ENCODE measurements at regions not wholly inside any gene's neighbourhood (a gene's known extent, or its start where the extent isn't known, plus 50 kb on each side); places are given as distances from the start of the nearest gene placed in this dataset.

DNA sequence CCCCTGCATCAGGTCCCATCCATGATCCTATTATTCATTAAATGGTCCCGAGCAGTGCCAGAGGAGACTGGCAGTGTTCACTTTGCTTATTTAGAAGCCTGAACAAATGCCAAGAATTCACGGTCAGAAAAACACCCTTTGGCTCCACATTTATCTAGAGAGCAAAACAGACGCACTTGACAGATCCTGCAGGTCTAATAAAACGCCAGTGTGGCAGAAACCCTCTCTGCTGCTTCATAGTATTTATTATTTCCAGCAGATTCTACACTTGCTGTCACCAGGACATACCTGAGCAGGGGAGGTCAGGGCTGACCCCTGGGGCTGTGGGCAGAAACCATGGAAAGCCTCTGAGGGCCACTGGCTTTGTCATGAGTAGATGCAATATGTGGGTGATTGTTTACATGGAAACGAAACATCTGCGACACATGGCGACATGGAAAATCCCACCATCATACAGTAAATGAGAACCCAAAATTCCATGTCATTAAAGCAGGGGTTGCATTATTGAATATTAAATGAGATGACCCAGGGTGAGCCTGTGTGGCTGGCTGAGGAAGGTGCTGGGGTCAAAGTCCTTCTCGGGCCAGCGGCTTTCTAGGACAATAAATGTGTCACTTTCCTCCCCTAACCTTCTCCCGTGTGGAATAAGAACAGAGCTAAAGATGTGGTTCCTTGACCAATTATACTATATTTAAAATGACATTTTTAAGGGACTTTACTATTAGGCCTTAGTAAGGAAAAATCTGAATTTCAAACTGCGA, 205.9 kb upstream of the SVIL start:
- no peak for DNase-seq (ENCODE audit: low read depth, low spot score)
- H3K4me3 ChIP-seq: no peak overlapping the region
- H3K36me3 ChIP-seq (ENCODE audit: insufficient read depth, low read length): no peaks in the 10 kb centered on the region
- no peak overlapping the region for H3K9ac ChIP-seq (ENCODE audit: insufficient read length)
- H3K27ac ChIP-seq: no peak overlapping the region
- no peak for TF ChIP-seq FOXP2 (optimal IDR thresholded peaks at IDR 0.05; ENCODE audit: control extremely low read depth, extremely low read length, insufficient read depth)
- TF ChIP-seq POLR2AphosphoS5 (IDR thresholded peaks at IDR 0.05; ENCODE audit: borderline replicate concordance, low read depth, low read length): no peak
- no peak for TF ChIP-seq EZH2 (IDR thresholded peaks at IDR 0.05)
- H3K9me3 ChIP-seq (ENCODE audit: low read depth, low read length): no peaks in the 10 kb centered on the region

DNA sequence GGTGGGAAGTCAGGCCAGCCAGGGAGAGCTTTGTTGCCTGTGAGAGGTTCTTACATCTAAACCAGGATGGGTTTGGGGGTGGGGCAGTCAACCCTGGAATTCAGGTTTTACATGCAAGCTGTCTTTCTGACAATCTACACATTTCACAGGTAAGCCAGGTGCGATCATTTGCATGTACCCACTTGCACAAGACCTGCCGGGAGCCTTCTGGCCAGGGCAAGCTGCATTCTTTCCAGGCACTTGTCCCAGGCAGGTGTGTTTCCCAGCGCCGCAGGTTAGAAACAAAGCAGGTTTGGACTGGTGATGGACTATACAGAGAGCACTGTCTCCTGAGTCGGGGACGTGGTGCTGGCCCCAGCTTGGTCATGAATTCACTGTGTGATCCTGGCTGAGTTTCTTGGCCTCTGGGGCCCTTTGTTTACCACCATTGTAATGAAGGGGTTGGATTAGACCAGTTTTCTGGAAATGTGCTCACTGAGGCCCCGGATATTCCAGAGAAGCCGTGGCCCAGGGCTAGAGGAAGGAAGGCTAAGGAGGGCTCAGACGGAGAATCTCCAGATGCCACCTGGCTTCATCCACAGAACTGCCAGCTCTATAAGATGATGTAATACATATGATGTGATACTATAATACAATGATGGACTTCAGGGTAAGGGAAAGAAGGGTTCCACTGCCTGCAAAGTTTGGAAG, 205.2 kb upstream of the SVIL start:
- H3K4me3 ChIP-seq: no peak overlapping the region
- H3K9me3 ChIP-seq (ENCODE audit: low read depth, low read length): no peaks in the 10 kb centered on the region
- TF ChIP-seq POLR2AphosphoS5 (IDR thresholded peaks at IDR 0.05; ENCODE audit: borderline replicate concordance, low read depth, low read length): no peak
- TF ChIP-seq EZH2 (IDR thresholded peaks at IDR 0.05): no peak
- DNase-seq (ENCODE audit: low read depth, low spot score): no peak
- no peak overlapping the region for H3K9ac ChIP-seq (ENCODE audit: insufficient read length)
- H3K27ac ChIP-seq: no peak overlapping the region
- no peaks in the 10 kb centered on the region for H3K36me3 ChIP-seq (ENCODE audit: insufficient read depth, low read length)

DNA sequence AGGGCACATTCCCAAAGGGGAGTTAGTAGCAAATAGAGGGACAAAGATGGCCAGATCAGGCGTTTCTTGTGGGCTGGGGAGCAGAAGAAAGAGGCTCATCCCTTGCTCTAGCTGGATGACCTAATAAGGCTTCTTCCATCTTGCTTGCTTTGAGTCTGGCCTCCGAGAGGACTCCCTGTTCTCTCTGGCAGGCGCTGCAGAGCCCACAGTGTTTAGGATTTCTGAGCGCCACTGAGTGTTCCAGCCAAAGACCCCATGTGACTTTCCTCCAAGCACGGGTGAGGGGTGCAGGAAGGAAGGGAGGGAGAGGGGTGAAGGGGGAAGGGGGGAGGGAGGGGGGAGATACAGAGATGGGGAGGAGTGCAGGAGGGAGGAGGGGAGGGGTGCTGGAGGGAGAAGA, 203.8 kb upstream of the SVIL start:
- Histone ChIP-seq H3K36me3 (ENCODE audit: insufficient read depth, low read length) (no peaks in the 10 kb centered on the region), H3K9me3 (ENCODE audit: low read depth, low read length) (no peaks in the 10 kb centered on the region), H3K9ac (ENCODE audit: insufficient read length) (no peak overlapping the region), H3K4me3 (no peak overlapping the region), H3K27ac (no peak overlapping the region)
- no peak for TF ChIP-seq POLR2AphosphoS5 (IDR thresholded peaks at IDR 0.05; ENCODE audit: borderline replicate concordance, low read depth, low read length)
- DNase-seq (ENCODE audit: low read depth, low spot score): no peak

DNA sequence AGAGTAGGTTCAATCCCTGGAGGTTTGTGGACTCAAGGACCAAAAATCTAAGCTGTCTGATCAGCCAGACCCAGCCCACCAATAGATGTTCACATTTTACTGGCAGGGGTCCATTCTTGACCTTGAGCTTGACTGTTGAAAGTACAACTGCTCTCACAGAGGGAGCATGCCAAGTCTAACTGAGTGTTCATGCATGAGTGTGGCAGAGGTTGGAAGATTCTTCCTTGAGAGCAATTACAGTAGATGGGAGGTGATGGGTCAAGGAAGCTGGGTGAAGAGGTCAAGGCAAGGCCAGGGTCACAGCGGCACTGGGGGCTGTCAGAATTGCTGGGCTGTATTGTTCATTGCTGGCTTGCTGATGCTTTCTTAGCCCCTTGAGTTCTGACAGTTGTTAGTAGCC, 202.8 kb upstream of the SVIL start:
- H3K36me3 ChIP-seq (ENCODE audit: insufficient read depth, low read length): no peaks in the 10 kb centered on the region
- H3K9ac ChIP-seq (ENCODE audit: insufficient read length): no peak overlapping the region
- no peak overlapping the region for H3K27ac ChIP-seq
- no peak for DNase-seq (ENCODE audit: low read depth, low spot score)
- H3K4me3 ChIP-seq: no peak overlapping the region
- TF ChIP-seq POLR2AphosphoS5 (IDR thresholded peaks at IDR 0.05; ENCODE audit: borderline replicate concordance, low read depth, low read length): no peak
- TF ChIP-seq EZH2 (IDR thresholded peaks at IDR 0.05): no peak
- TF ChIP-seq FOXP2 (optimal IDR thresholded peaks at IDR 0.05; ENCODE audit: control extremely low read depth, extremely low read length, insufficient read depth): no peak
- H3K9me3 ChIP-seq (ENCODE audit: low read depth, low read length): no peaks in the 10 kb centered on the region

DNA sequence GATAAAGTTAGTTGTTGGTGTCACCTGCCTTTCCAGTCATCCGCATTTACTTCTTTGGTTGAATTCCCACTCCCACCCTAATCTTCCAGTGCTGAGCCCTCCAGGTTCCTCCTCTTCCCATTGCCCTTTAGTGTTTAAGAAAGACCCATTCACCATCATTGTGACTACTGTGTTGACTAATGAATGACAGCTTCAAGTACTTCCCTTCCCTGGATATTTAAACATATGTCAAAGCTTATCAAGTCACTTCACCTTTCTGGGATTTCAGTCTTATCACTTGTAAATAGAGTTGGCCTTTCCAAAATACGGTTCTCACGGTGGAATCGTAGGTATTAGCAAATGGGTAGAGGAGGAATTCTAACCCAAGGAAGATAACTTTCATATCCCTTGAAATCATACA, 201.6 kb upstream of the SVIL start:
- TF ChIP-seq POLR2AphosphoS5 (IDR thresholded peaks at IDR 0.05; ENCODE audit: borderline replicate concordance, low read depth, low read length) (no peak), EZH2 (IDR thresholded peaks at IDR 0.05) (no peak), FOXP2 (optimal IDR thresholded peaks at IDR 0.05; ENCODE audit: control extremely low read depth, extremely low read length, insufficient read depth) (no peak)
- no peak overlapping the region for H3K4me3 ChIP-seq
- H3K9me3 ChIP-seq (ENCODE audit: low read depth, low read length): no peaks in the 10 kb centered on the region
- DNase-seq (ENCODE audit: low read depth, low spot score): no peak
- H3K36me3 ChIP-seq (ENCODE audit: insufficient read depth, low read length): no peaks in the 10 kb centered on the region
- H3K9ac ChIP-seq (ENCODE audit: insufficient read length): no peak overlapping the region
- no peak overlapping the region for H3K27ac ChIP-seq

DNA sequence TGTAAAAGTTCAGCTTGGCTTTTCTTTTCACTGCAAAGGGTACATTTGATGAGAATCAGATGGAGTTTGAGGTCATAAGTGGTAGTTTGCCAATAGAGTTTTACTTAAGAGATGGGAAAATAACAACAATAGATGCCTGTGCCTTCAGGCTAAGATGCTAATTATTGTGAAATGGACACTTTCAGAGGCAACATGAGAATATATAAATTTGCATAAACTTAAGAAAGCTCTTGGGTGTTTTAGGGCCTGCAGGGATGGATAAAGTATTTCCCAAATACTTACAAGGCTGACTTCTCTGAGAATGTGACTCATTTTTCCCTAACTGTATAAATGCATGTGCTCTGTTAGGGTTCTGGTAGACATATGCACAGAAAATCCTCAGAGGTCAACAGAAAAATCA, 200.3 kb upstream of the SVIL start:
- Histone ChIP-seq H3K9me3 (ENCODE audit: low read depth, low read length) (no peaks in the 10 kb centered on the region), H3K4me3 (no peak overlapping the region), H3K36me3 (ENCODE audit: insufficient read depth, low read length) (no peaks in the 10 kb centered on the region), H3K27ac (no peak overlapping the region), H3K9ac (ENCODE audit: insufficient read length) (no peak overlapping the region)
- no peak for DNase-seq (ENCODE audit: low read depth, low spot score)
- TF ChIP-seq POLR2AphosphoS5 (IDR thresholded peaks at IDR 0.05; ENCODE audit: borderline replicate concordance, low read depth, low read length): no peak

DNA sequence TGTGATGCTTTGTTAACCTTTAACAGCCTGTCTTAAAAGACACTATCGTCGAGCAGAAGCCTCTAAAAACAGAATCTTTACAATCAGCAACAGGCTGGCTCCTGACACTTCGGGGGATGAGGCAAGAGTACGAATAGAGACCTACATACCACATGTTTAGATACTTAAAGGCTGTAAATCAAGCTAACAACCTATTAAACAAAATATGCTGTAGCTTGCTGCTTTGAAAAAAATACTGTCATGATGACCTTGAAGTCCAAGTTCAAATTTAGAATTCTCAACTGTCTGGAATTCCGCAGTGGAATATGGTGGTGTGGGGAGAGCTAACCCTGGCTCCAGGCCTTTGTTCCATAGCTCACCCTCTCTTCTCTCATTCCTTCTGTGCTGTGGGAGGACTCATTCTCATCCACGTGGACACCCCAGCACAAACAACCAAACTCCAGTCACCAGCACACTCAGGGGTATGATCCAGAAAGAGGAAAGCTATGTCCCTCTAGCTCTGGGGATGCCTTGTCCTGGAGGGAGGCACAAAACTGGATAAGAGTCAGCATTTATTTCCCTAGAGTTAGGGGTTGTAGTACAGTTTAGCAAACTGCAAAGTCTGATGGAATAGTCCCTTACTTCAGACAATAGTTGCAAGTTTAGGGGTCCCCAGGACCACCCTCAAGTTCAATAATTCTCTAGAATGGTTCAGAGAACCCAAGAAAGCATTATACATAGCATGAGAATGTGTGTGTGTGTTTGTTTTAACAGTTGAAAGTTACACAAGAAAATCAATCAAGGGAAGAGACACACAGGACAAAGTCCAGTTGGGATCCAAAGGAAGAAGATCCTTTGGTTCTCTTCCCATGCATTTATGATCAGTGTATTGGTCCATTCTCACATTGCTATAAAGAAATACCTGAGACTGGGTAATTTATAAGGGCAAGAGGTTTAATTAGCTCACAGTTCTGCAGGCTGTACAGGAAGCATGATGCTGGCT, 196.1 kb upstream of the SVIL start:
- Histone ChIP-seq H3K9me3 (ENCODE audit: low read depth, low read length) (no peaks in the 10 kb centered on the region), H3K4me3 (no peak overlapping the region), H3K9ac (ENCODE audit: insufficient read length) (no peak overlapping the region), H3K27ac (no peak overlapping the region), H3K36me3 (ENCODE audit: insufficient read depth, low read length) (no peaks in the 10 kb centered on the region)
- DNase-seq (ENCODE audit: low read depth, low spot score): no peak
- TF ChIP-seq EZH2 (IDR thresholded peaks at IDR 0.05): no peak
- TF ChIP-seq POLR2AphosphoS5 (IDR thresholded peaks at IDR 0.05; ENCODE audit: borderline replicate concordance, low read depth, low read length): no peak
- TF ChIP-seq FOXP2 (optimal IDR thresholded peaks at IDR 0.05; ENCODE audit: control extremely low read depth, extremely low read length, insufficient read depth): no peak

DNA sequence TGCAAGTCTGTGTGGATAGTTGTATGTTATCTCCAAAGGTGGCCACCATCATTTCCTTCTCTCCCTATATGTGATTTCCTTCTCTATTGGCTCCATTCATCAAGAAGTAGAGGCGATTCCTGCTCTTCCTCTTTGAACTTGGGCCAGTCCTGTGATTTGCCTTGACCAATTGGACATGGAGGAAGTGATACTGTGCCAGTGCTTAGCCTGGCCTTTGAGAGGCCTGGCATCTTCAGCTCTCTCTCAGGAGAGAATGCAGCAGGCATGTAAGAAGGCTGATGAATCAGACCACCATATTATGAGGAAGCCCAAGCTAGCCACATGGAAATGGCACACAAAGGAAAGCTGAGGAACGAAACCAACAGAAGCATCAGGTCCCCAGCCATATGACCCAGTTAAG, 195.0 kb upstream of the SVIL start:
- Histone ChIP-seq H3K27ac (no peak overlapping the region), H3K9me3 (ENCODE audit: low read depth, low read length) (no peaks in the 10 kb centered on the region), H3K4me3 (no peak overlapping the region), H3K9ac (ENCODE audit: insufficient read length) (no peak overlapping the region), H3K36me3 (ENCODE audit: insufficient read depth, low read length) (no peaks in the 10 kb centered on the region)
- TF ChIP-seq FOXP2 (optimal IDR thresholded peaks at IDR 0.05; ENCODE audit: control extremely low read depth, extremely low read length, insufficient read depth) (no peak), POLR2AphosphoS5 (IDR thresholded peaks at IDR 0.05; ENCODE audit: borderline replicate concordance, low read depth, low read length) (no peak), EZH2 (IDR thresholded peaks at IDR 0.05) (no peak)
- DNase-seq (ENCODE audit: low read depth, low spot score): no peak

Measured in SK-N-MC (cell line).